Mesenchymal stem cell (in vitro differentiated cells and primary cell): ENCODE measurements at regions not wholly inside any gene's neighbourhood (a gene's known extent, or its start where the extent isn't known, plus 50 kb on each side); places are given as distances from the start of the nearest gene placed in this dataset.

Experiments used
- DNase-seq: peaks from one replicate; pipeline ENCODE4 v3.0.0-alpha.2; 2013
- H2AFZ ChIP-seq: one replicate; pipeline ENCODE4 v1.6.1; 2013; ENCODE audit warnings: low read depth, mild to moderate bottlenecking, control low read depth, inconsistent platforms, low read length, moderate library complexity
- H2AK5ac ChIP-seq: 2 replicates; pipeline ENCODE4 v1.6.1; 2013; ENCODE audit warnings: low read length, moderate library complexity, mild to moderate bottlenecking, inconsistent platforms; ENCODE audit not compliant: severe bottlenecking
- H2BK120ac ChIP-seq: one replicate; pipeline ENCODE4 v1.6.1; 2013; ENCODE audit warnings: low read depth, mild to moderate bottlenecking, inconsistent platforms, low read length, moderate library complexity
- H2BK12ac ChIP-seq, 2 experiments: one replicate each; pipeline ENCODE4 v1.6.1; 2013; ENCODE audit warnings: inconsistent platforms in 2 of 2, low read length in 2 of 2, mild to moderate bottlenecking in 2 of 2, moderate library complexity in 2 of 2, control low read depth in 1 of 2
- H2BK15ac ChIP-seq: one replicate; pipeline ENCODE4 v1.6.1; 2013; ENCODE audit warnings: mild to moderate bottlenecking, low read depth, inconsistent platforms; ENCODE audit not compliant: poor library complexity, severe bottlenecking
- H2BK5ac ChIP-seq: 2 replicates; pipeline ENCODE4 v1.6.1; 2013; ENCODE audit warnings: low read depth, mild to moderate bottlenecking, low read length, control low read depth, inconsistent platforms; ENCODE audit not compliant: poor library complexity, severe bottlenecking
- H3K14ac ChIP-seq, 2 experiments: one replicate each; pipeline ENCODE4 v1.6.1; 2013; ENCODE audit warnings: inconsistent platforms in 2 of 2, low read length in 2 of 2, control low read depth in 1 of 2, mild to moderate bottlenecking in 1 of 2, moderate library complexity in 1 of 2
- H3K18ac ChIP-seq, 2 experiments: one replicate each; pipeline ENCODE4 v1.6.1; 2013; ENCODE audit warnings: inconsistent platforms in 2 of 2, low read length in 2 of 2, control low read depth in 1 of 2, low read depth in 1 of 2, mild to moderate bottlenecking in 1 of 2
- H3K23ac ChIP-seq, 2 experiments: one replicate each; pipeline ENCODE4 v1.6.1; 2013; ENCODE audit warnings: inconsistent platforms in 2 of 2, low read length in 2 of 2, mild to moderate bottlenecking in 2 of 2, moderate library complexity in 2 of 2, control low read depth in 1 of 2
- H3K27ac ChIP-seq: 2 replicates; pipeline ENCODE4 v1.5.1; 2013; ENCODE audit warnings: mild to moderate bottlenecking, moderate library complexity, low read length, control low read depth, inconsistent platforms; ENCODE audit not compliant: poor library complexity, severe bottlenecking
- H3K27me3 ChIP-seq, 2 experiments: 2 replicates each; pipeline versions ENCODE4 v1.6.1 to v1.7.0; 2013; ENCODE audit warnings: low read length in 2 of 2, mild to moderate bottlenecking in 2 of 2, moderate library complexity in 2 of 2, control low read depth in 1 of 2, inconsistent platforms in 1 of 2; ENCODE audit not compliant: control insufficient read depth in 1 of 2, insufficient read depth in 1 of 2
- H3K36me3 ChIP-seq, 2 experiments: 2 replicates each; pipeline versions ENCODE4 v1.6.1 to v1.7.0; 2013; ENCODE audit warnings: low read length in 2 of 2, control low read depth in 1 of 2, inconsistent platforms in 1 of 2, low read depth in 1 of 2, mild to moderate bottlenecking in 1 of 2; ENCODE audit not compliant: insufficient read depth in 2 of 2, control insufficient read depth in 1 of 2
- H3K4ac ChIP-seq, 2 experiments: one replicate each; pipeline ENCODE4 v1.6.1; 2013; ENCODE audit warnings: inconsistent platforms in 2 of 2, low read length in 2 of 2, mild to moderate bottlenecking in 2 of 2, moderate library complexity in 2 of 2, control low read depth in 1 of 2, low read depth in 1 of 2
- H3K4me1 ChIP-seq: 2 replicates; pipeline ENCODE4 v1.6.1; 2013; ENCODE audit warnings: low read depth, low read length, control low read depth; ENCODE audit not compliant: control insufficient read depth, insufficient read depth
- H3K4me2 ChIP-seq: 2 replicates; pipeline ENCODE4 v1.6.1; 2013; ENCODE audit warnings: low read length, mild to moderate bottlenecking, inconsistent platforms; ENCODE audit not compliant: poor library complexity, severe bottlenecking
- H3K4me3 ChIP-seq, 2 experiments: 2 replicates each; pipeline versions ENCODE4 v1.5.1 to v1.7.0; 2013; ENCODE audit warnings: low read length in 2 of 2, mild to moderate bottlenecking in 2 of 2, control low read depth in 1 of 2, low read depth in 1 of 2; ENCODE audit not compliant: insufficient read depth in 1 of 2
- H3K79me1 ChIP-seq: replicated peaks from 2 replicates; pipeline ENCODE4 v1.6.1; 2013; ENCODE audit warnings: mild to moderate bottlenecking, control low read depth, low read length, inconsistent platforms; ENCODE audit not compliant: poor library complexity, severe bottlenecking
- H3K9ac ChIP-seq: 2 replicates; pipeline ENCODE4 v1.7.0; 2013; ENCODE audit warnings: mild to moderate bottlenecking, low read length, moderate library complexity
- H3K9me3 ChIP-seq: 2 replicates; pipeline ENCODE4 v1.7.0; 2013; ENCODE audit warnings: mild to moderate bottlenecking, low read length; ENCODE audit not compliant: control insufficient read depth
- H4K8ac ChIP-seq: one replicate; pipeline ENCODE4 v1.6.1; 2013; ENCODE audit warnings: inconsistent platforms, mild to moderate bottlenecking, low read length, moderate library complexity
- H4K91ac ChIP-seq: one replicate; pipeline ENCODE4 v1.6.1; 2013; ENCODE audit warnings: mild to moderate bottlenecking, low read length, inconsistent platforms
- WGBS: methylation state at CpG from one replicate; pipeline ENCODE4 v1.1.7; 2013; ENCODE audit warnings: mixed read lengths; 5-methylcytosine and 5-hydroxymethylcytosine counted together

DNA sequence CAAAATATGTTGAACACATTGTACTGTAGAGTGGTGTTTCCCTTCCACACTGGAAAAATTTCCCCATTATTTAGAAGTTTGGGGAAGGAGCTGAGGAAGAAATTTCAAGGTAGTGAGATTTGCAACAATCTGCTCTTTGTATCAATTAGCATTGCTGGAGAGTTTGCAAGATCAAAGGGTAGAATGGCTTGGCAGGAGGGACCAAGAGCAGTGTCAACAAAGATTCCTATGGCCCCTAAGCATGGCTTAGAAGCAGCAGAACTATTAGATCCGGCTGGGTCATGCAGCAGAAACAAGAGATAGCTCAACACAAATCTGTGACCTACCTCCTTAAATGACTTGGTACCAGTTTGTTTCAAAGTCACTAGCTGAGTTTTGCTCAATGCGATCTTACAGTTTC lies 175.0 kb downstream of the C3orf38 start:
- no peak overlapping the region for H3K14ac ChIP-seq
- no peak overlapping the region for H3K4me3 ChIP-seq
- H4K91ac ChIP-seq = no peak overlapping the region
- H3K18ac ChIP-seq = no peak overlapping the region
- no peak overlapping the region for H4K8ac ChIP-seq
- no peaks in the 10 kb centered on the region for H3K27me3 ChIP-seq
- H2AFZ ChIP-seq = no peak overlapping the region
- H2AK5ac ChIP-seq = no peak overlapping the region
- H3K79me1 ChIP-seq = no peaks in the 10 kb centered on the region
- H3K36me3 ChIP-seq = no peaks in the 10 kb centered on the region
- no peak overlapping the region for H3K4ac ChIP-seq
- no peaks in the 10 kb centered on the region for H3K9me3 ChIP-seq
- H2BK12ac ChIP-seq = no peak overlapping the region
- 77% methylated on average over 2 of the region's 2 CpGs for WGBS
- no peak overlapping the region for H3K4me2 ChIP-seq
- no peak for DNase-seq
- H3K4me1 ChIP-seq = no peaks in the 10 kb centered on the region
- H3K9ac ChIP-seq = no peak overlapping the region
- H3K23ac ChIP-seq = no peak overlapping the region
- no peak overlapping the region for H2BK15ac ChIP-seq
- H2BK5ac ChIP-seq = no peak overlapping the region
- no peak overlapping the region for H3K27ac ChIP-seq
- H2BK120ac ChIP-seq = no peak overlapping the region

GRCh38 chr3:88334187-88334868 lies 184.6 kb downstream of the C3orf38 start:
- H3K36me3 ChIP-seq = no peaks in the 10 kb centered on the region
- H3K27me3 ChIP-seq = no peaks in the 10 kb centered on the region
- no peaks in the 10 kb centered on the region for H3K79me1 ChIP-seq
- WGBS = 91% methylated on average over 7 of the region's 7 CpGs
- no peak overlapping the region for H2BK12ac ChIP-seq
- H2AFZ ChIP-seq = no peak overlapping the region
- H3K18ac ChIP-seq = no peak overlapping the region
- no peak overlapping the region for H4K91ac ChIP-seq
- no peak overlapping the region for H2BK120ac ChIP-seq
- H3K4me1 ChIP-seq = no peaks in the 10 kb centered on the region
- H2AK5ac ChIP-seq = no peak overlapping the region
- no peak overlapping the region for H2BK5ac ChIP-seq
- H3K27ac ChIP-seq = no peak overlapping the region
- H3K14ac ChIP-seq = no peak overlapping the region
- H3K23ac ChIP-seq = no peak overlapping the region
- H2BK15ac ChIP-seq = no peak overlapping the region
- H4K8ac ChIP-seq = no peak overlapping the region
- H3K4ac ChIP-seq = no peak overlapping the region
- peaks cover 15% of the 10 kb centered on the region for H3K9me3 ChIP-seq
- no peak overlapping the region for H3K9ac ChIP-seq
- no peak overlapping the region for H3K4me3 ChIP-seq
- DNase-seq = no peak
- H3K4me2 ChIP-seq = no peak overlapping the region

DNA sequence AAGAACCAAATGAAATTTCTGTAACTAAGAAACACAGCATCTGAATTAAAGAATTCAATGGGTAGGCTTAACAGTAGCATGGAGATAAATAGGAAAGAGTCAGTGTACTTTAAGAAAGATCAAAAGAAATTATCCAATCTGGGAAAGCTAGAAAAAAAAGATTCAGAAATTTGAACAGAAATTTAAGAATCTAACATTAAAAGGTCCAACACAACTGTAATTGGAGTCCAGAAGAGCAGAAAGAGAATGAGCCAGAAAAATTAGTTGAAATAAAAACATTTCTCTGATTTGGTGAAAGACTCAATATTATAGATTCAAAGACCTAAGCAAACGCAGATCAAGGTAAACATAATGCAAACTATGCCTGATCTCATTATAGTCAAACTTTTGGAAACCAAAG lies 187.1 kb downstream of the C3orf38 start:
- Histone ChIP-seq H3K14ac (no peak overlapping the region), H3K27ac (no peak overlapping the region), H4K91ac (no peak overlapping the region), H3K23ac (no peak overlapping the region), H3K4me3 (no peak overlapping the region), H3K4me2 (no peak overlapping the region), H2AFZ (no peak overlapping the region), H4K8ac (no peak overlapping the region), H3K27me3 (no peaks in the 10 kb centered on the region), H3K79me1 (no peaks in the 10 kb centered on the region), H3K4ac (no peak overlapping the region), H3K18ac (no peak overlapping the region), H2BK15ac (no peak overlapping the region), H2AK5ac (no peak overlapping the region), H2BK5ac (no peak overlapping the region), H2BK120ac (no peak overlapping the region), H2BK12ac (no peak overlapping the region), H3K9ac (no peak overlapping the region), H3K36me3 (no peaks in the 10 kb centered on the region), H3K9me3 (peaks cover 15% of the 10 kb centered on the region), H3K4me1 (no peaks in the 10 kb centered on the region)
- 83% methylated on average over 1 of the region's 1 CpG for WGBS
- no peak for DNase-seq

- no peak overlapping the region for H3K4me2 ChIP-seq
- H3K27ac ChIP-seq = no peak overlapping the region
- no peaks in the 10 kb centered on the region for H3K4me1 ChIP-seq
- no peak overlapping the region for H2BK12ac ChIP-seq
- DNase-seq = no peak
- H3K9ac ChIP-seq = no peak overlapping the region
- no peaks in the 10 kb centered on the region for H3K36me3 ChIP-seq
- no peak overlapping the region for H3K23ac ChIP-seq
- H3K14ac ChIP-seq = no peak overlapping the region
- H3K27me3 ChIP-seq = no peaks in the 10 kb centered on the region
- H3K4ac ChIP-seq = no peak overlapping the region
- no peak overlapping the region for H3K4me3 ChIP-seq
- no peak overlapping the region for H2BK15ac ChIP-seq
- no peak overlapping the region for H4K8ac ChIP-seq
- no peak overlapping the region for H2BK5ac ChIP-seq
- H3K79me1 ChIP-seq = no peaks in the 10 kb centered on the region
- WGBS = 80% methylated on average over 1 of the region's 2 CpGs
- H2BK120ac ChIP-seq = no peak overlapping the region
- no peak overlapping the region for H2AK5ac ChIP-seq
- no peak overlapping the region for H2AFZ ChIP-seq
- no peaks in the 10 kb centered on the region for H3K9me3 ChIP-seq
- H4K91ac ChIP-seq = no peak overlapping the region
- H3K18ac ChIP-seq = no peak overlapping the region
Observed at GRCh38 chr3:88343264-88343663, 193.5 kb downstream of the C3orf38 start.
